ENCODE measurements at regions not wholly inside any gene's neighbourhood (a gene's known extent, or its start where the extent isn't known, plus 50 kb on each side); places are given as distances from the start of the nearest gene placed in this dataset.
"Not testable (repeated sequence)": the region's sequence is repeated elsewhere in the genome, so short reads cannot be mapped to it uniquely, and the experiment has no call there.

GRCh38 chr21:31819692-31820091 lies 53.1 kb upstream of the HUNK start:
- DNase-seq (ENCODE audit: low read depth): not testable (repeated sequence)

DNA sequence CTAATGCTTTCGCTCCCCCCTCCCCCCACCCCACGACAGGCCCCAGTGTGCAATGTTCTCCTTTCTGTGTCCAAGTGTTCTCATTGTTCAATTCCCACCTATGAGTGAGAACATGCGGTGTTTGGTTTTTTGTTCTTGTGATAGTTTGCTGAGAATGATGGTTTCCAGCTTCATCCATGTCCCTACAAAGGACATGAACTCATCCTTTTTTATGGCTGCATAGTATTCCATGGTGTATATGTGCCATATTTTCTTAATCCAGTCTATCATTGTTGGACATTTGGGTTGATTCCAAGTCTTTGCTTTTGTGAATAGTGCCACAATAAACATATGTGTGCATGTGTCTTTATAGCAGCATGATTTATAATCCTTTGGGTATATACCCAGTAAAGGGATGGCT lies 58.5 kb upstream of the HUNK start:
- DNase-seq (ENCODE audit: low read depth): not testable (repeated sequence)

GRCh38 chr21:31813862-31814261 lies 59.0 kb upstream of the HUNK start:
- DNase-seq (ENCODE audit: low read depth): no peak

- DNase-seq (ENCODE audit: low read depth): no peak
Observed at GRCh38 chr21:31804008-31804394, 68.8 kb upstream of the HUNK start.

- DNase-seq (ENCODE audit: low read depth): no peak
Observed at GRCh38 chr21:31803039-31804007, 69.5 kb upstream of the HUNK start.

DNA sequence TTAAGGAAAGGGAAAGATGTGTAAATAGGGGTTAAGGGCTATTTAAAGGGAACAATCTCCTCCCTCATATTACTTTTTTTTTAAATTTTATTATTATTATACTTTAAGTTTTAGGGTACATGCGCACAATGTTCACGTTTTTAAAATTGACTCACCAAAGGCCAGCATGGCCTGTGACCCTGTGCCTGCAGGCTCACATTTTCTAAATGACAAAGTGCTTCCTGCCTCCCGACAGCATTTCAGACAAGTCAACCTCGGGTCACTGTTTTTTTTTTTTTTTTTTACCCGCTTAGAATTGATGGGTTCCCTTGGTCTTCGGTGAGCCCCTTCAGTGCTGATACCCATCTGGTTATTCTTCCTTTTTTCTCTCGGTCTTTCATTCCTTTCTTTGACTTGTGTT lies 70.4 kb upstream of the SCAF4 start:
- no peak for DNase-seq (ENCODE audit: low read depth)

DNA sequence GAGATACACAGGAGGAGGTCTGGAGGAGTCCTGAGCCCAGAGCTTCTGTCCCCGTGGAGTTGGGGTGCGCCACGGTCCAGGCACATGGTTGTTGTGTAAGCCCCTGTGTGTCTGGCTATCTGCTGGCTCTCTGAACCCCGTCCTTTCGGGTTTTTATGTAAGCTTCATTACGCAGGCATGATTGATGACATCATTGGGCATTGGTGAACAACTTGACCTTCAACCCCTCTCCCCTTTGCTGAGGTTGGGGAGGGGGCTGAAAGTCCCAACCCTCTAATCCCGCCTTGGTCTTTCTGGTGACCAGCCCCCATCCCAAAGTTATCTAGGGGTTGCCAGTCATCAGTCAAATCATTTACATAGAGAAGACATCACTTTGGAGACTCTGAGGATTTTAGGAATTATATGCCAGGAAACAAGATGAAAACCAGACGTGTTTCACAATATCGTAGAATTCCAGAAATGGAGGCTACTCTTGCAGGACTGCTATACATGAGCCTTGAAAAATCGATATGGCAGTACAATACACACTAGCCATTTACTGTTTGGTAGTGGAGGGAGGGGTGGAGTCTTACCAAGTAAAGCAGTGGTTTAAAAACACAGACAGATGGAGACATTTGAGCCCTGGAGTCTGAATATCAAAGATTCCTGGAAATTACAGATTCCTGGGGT lies 69.8 kb upstream of the SCAF4 start:
- no peak for DNase-seq (ENCODE audit: low read depth)

DNA sequence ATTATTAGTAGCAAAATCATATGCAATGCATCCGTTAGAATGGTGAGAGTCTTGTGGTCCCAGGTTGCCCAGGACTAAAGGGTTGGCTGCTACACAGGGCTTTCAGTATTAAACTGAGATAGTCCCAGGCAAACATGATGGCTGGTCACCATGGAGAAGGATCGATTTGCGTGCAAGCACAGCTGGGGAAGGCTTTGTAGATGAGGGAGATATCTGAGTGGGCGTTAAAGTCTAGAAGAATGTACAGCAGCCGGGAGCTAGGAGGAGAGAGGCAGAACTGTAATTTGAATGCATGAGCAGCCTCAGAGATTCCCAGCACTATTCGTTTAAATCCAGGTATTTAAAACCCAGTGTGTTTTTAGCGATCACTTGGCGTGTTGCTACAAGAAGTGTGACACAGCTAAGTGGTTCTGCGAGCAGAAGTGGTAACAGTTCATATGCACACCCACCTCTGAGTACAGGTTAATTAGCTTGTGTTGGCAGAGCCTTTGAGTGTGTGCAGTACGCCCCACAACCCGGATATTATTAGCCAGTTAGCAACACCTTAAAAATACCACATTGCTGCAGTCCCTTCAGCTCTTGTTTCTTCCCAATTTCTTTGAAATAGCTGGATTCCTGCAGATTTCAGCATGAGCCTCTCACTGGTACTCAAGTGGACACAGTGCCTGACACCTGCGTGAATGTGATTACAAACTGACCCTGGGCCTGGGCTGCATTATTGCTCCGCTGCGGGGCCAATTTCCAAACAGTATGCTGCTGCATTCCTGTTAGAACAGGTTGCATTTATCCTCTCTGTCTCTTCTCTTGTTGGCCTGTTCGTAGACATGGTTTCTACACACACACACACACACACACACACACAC lies 67.2 kb upstream of the SCAF4 start:
- no peak for DNase-seq (ENCODE audit: low read depth)

DNA sequence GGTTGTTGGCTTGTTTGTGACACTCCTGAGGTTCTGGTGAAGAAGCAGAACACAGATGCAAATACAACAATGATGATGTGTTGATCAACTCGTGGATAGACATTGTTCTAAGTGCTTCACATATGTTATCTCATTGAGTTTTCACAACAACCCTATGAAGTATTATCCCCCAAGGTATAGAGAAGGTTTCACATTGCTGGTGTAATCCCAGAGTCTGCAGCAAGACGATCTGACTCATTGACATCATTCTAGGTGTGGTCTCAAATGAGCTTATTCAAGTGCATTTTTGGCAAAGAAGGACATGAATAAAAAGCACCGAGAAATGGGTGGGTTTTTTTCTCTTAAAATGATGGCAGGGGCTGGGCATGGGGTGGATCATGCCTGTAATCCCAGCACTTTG lies 64.1 kb upstream of the SCAF4 start:
- DNase-seq (ENCODE audit: low read depth): no peak

- not testable (repeated sequence) for DNase-seq (ENCODE audit: low read depth)
Observed at GRCh38 chr21:31790420-31790819, 58.5 kb upstream of the SCAF4 start.

DNA sequence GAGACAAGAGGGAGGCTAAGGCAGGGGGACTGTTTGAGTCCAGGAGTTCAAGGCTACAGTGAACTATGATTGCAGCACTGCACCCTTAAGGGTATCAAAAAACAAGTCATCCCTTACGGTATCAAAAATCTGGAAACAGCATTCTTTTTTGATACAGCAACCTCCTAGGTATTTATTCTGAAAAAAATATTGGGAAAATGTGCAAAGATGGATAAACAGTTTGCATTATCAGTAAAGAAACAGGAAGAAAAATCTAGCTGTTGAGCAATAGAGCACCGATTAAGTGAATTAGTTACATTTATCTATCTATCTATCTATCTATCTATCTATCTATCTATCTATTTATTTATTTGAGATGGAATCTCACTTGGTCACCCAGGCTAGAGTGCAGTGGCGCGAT lies 56.7 kb upstream of the SCAF4 start:
- DNase-seq (ENCODE audit: low read depth): no peak

- not testable (repeated sequence) for DNase-seq (ENCODE audit: low read depth)
Observed at GRCh38 chr21:31787691-31788090, 55.8 kb upstream of the SCAF4 start.

DNA sequence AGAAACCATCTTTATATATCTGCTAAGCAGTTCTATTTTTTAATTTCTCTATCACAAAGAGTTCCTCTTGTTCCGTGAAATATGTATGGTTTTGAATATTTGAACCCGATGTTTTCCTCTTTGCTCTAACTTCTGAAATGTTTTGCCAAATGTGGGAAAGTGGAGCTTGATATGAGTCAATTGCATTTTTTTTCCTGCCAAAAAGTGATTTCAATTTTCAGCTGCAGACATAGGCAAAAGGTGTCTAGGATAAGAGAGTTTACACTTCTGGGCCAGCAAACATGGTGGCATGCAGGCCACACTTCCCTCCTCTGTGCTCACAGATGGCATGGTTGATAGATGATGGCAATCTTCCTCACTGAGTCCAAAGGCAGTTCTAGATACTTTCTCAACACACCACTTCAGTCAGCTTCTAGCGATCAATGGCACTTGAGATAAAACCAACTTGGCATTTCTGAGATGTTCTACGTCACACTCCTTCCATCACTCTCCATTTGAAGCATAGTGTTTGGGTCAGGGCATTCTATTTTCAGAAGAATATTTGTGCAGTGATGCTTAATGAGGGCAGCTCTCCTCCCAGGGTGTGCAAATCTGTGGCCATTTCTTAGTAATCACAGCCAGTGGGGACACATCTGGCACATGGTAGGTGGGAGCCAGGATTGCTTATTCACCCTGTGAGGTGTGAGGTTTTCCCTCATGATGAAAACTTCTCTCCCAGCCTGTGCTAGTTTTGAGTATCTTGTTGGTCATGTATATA lies 54.4 kb upstream of the SCAF4 start:
- DNase-seq (ENCODE audit: low read depth): no peak

GRCh38 chr21:31785237-31786163 lies 53.6 kb upstream of the SCAF4 start:
- DNase-seq (ENCODE audit: low read depth): peak; percentile 82

DNA sequence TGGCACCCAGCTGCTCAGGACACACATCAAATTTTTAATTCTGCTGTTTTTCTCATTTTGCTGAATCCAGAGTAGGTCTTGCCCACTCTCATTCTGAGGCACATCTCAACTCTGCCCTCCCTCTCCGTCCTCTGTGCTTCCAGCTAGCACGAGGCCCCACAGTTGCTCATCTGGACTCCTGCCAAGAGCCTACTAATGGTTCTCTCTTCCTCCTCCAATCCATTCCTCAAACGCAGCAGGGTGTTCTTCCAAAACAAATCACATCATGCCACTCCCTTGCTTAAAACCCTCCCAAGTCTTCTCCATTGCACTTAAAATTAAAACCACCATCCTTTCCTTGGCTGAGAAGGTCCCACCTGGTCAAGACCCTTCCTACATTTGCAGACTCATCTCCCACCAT lies 49.8 kb upstream of the SCAF4 start:
- DNase-seq (ENCODE audit: low read depth): peak; percentile 81
